WERI-Rb-1 (cell line): ENCODE measurements at regions not wholly inside any gene's neighbourhood (a gene's known extent, or its start where the extent isn't known, plus 50 kb on each side); places are given as distances from the start of the nearest gene placed in this dataset.

Experiments used
- DNase-seq: peaks from one replicate; pipeline ENCODE4 v3.0.0-alpha.2; 2020
- H3K27ac ChIP-seq: fragments of 250-450 bp; sonication (Bioruptor Pico); 2 replicates; pipeline ENCODE4 v1.5.1; 2020; ENCODE audit warnings: mild to moderate bottlenecking, moderate library complexity
- H3K27me3 ChIP-seq: fragments of 250-450 bp; sonication (Bioruptor Pico); 2 replicates; pipeline ENCODE4 v1.5.1; 2021; ENCODE audit warnings: mild to moderate bottlenecking, low read depth, moderate library complexity; ENCODE audit not compliant: insufficient read depth, severe bottlenecking
- H3K36me3 ChIP-seq: fragments of 250-450 bp; sonication (Bioruptor Pico); 2 replicates; pipeline ENCODE4 v1.5.1; 2020; ENCODE audit warnings: mild to moderate bottlenecking, moderate library complexity
- H3K4me3 ChIP-seq: 2 replicates; pipeline ENCODE4 v1.5.1; 2011; ENCODE audit warnings: low read depth, mild to moderate bottlenecking, control low read depth, low read length
- H3K9me3 ChIP-seq: fragments of 250-450 bp; sonication (Bioruptor Pico); 2 replicates; pipeline ENCODE4 v1.5.1; 2021; ENCODE audit warnings: mild to moderate bottlenecking, moderate library complexity; ENCODE audit not compliant: severe bottlenecking
- CTCF ChIP-seq: IDR thresholded peaks from 2 replicates; pipeline ENCODE4 v1.5.1; 2011; ENCODE audit warnings: low read depth, mild to moderate bottlenecking, control low read depth, inconsistent platforms, low read length

DNA sequence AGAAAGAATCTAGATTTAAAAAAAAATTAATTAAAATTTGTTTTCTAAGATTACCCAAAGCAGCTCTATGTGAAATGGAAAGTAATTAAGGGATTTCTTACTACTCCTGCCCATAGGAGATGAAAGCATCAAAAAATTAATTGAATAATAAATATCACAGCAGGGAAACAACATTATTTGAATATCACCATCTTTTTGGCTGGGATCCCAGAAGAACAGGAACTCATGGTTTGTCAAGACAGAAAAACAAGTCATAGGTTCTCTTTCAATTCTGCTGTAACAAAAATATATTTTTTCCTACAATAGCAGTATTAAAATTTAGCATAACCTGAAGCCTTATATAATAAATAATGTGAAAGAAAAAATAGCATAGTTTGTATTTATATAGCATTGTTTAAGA, 1713.4 kb downstream of the NCAM2 start:
- Histone ChIP-seq H3K36me3 (no peaks in the 10 kb centered on the region), H3K27me3 (peaks cover 10% of the 10 kb centered on the region), H3K27ac (no peak overlapping the region), H3K9me3 (no peaks in the 10 kb centered on the region), H3K4me3 (no peak overlapping the region)
- DNase-seq, result no peak
- no peak for TF ChIP-seq CTCF

GRCh38 chr21:22725436-22725835, 1727.2 kb downstream of the NCAM2 start:
- Histone ChIP-seq H3K9me3 (peaks cover 3% of the 10 kb centered on the region), H3K4me3 (no peak overlapping the region), H3K27ac (no peak overlapping the region), H3K27me3 (no peaks in the 10 kb centered on the region), H3K36me3 (no peaks in the 10 kb centered on the region)
- DNase-seq, result no peak
- TF ChIP-seq CTCF, result no peak

- DNase-seq, result no peak
- peaks cover 3% of the 10 kb centered on the region for H3K9me3 ChIP-seq
- no peak for TF ChIP-seq CTCF
- no peak overlapping the region for H3K4me3 ChIP-seq
- H3K36me3 ChIP-seq, result no peaks in the 10 kb centered on the region
- no peak overlapping the region for H3K27ac ChIP-seq
- peaks cover 3% of the 10 kb centered on the region for H3K27me3 ChIP-seq
Measured at GRCh38 chr21:22728091-22728490, 1729.9 kb downstream of the NCAM2 start.

- Histone ChIP-seq H3K4me3 (no peak overlapping the region), H3K27me3 (peaks cover under 1% of the 10 kb centered on the region), H3K36me3 (no peaks in the 10 kb centered on the region), H3K9me3 (no peaks in the 10 kb centered on the region), H3K27ac (no peak overlapping the region)
- no peak for TF ChIP-seq CTCF
- no peak for DNase-seq
Measured at GRCh38 chr21:22743085-22743484, 1744.9 kb downstream of the NCAM2 start.

DNA sequence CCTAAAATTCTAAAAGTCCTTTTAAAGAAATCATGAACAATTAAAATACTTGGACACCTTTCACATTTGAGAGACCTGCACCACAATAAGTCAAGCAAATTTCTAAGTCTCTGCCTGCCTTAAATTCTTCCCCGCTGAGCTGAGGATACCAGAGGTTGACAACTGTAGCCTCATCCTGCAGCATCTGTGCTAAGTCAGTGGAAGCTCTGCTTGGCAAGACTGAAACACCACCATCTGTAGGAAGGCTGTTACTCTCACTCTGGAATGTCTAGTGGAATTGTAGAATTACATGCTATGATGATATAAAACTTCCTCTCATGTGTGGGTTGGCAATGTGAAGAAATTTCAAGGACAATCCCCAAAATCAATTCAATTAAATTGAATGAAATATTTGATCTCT, 1756.5 kb downstream of the NCAM2 start:
- Histone ChIP-seq H3K27me3 (peaks cover 3% of the 10 kb centered on the region), H3K36me3 (no peaks in the 10 kb centered on the region), H3K4me3 (no peak overlapping the region), H3K9me3 (no peaks in the 10 kb centered on the region), H3K27ac (no peak overlapping the region)
- no peak for TF ChIP-seq CTCF
- DNase-seq, result no peak

GRCh38 chr21:22758478-22758877, 1760.3 kb downstream of the NCAM2 start:
- DNase-seq, result no peak
- no peak for TF ChIP-seq CTCF
- no peaks in the 10 kb centered on the region for H3K36me3 ChIP-seq
- peaks cover 3% of the 10 kb centered on the region for H3K27me3 ChIP-seq
- H3K9me3 ChIP-seq, result no peaks in the 10 kb centered on the region
- no peak overlapping the region for H3K4me3 ChIP-seq
- H3K27ac ChIP-seq, result no peak overlapping the region
